ENCODE measurements at regions not wholly inside any gene's neighbourhood (a gene's known extent, or its start where the extent isn't known, plus 50 kb on each side); places are given as distances from the start of the nearest gene placed in this dataset.

GRCh38 chr10:71063401-71063800 lies 149.0 kb upstream of the UNC5B start:
- Histone ChIP-seq H3K79me2 (ENCODE audit: insufficient read depth) (no peaks in the 10 kb centered on the region), H3K9me2 (no peaks in the 10 kb centered on the region), H3K9me3 (no peaks in the 10 kb centered on the region), H3K36me3 (replicated peaks in 1 of 2; ENCODE audit: control insufficient read depth in 1 of 2, insufficient read depth in 2 of 2, low read length in 1 of 2) (no peaks in the 10 kb centered on the region), H3K4me3 (ENCODE audit: low read depth in 2 of 2, low read length in 1 of 2) (no peak overlapping the region), H3K4me2 (no peak overlapping the region), H3K9ac (no peak overlapping the region), H3K27ac (ENCODE audit: low read depth in 2 of 2, low read length in 1 of 2) (no peak overlapping the region), H2AFZ (ENCODE audit: low read depth) (no peak overlapping the region), H4K20me1 (ENCODE audit: insufficient read depth) (no peaks in the 10 kb centered on the region), H3F3A (replicated peaks; ENCODE audit: insufficient read depth) (no peaks in the 10 kb centered on the region), H3K27me3 (ENCODE audit: insufficient read depth) (no peaks in the 10 kb centered on the region), H3K4me1 (ENCODE audit: control insufficient read depth in 1 of 2, insufficient read depth in 2 of 2, low read depth in 1 of 2, low read length in 1 of 2) (peaks cover 0 to 16% of the 10 kb centered on the region in 2 experiments; a peak in 1 of 4 replicates)
- CTCF ChIA-PET = interaction anchor here (0.7 to 1.7 kb wide), 10 partner anchors 12 to 207 kb away, joined by 3 to 8 read pairs (median 4); no protein-coding TSS in a partner anchor
- TF ChIP-seq FOXM1 (IDR thresholded peaks at IDR 0.05; ENCODE audit: low read depth) = no peak
- TF ChIP-seq SMC3 (IDR thresholded peaks at IDR 0.05; ENCODE audit: low read depth, low read length) = no peak
- no peak for TF ChIP-seq YY1 (IDR thresholded peaks at IDR 0.05; ENCODE audit: low read depth)
- TF ChIP-seq FOSL2 (IDR thresholded peaks at IDR 0.05; ENCODE audit: borderline replicate concordance, low read depth) = no peak
- TF ChIP-seq SIN3A (IDR thresholded peaks at IDR 0.05; ENCODE audit: borderline replicate concordance, low read depth, low read length) = no peak
- TF ChIP-seq TAF1 (IDR thresholded peaks at IDR 0.05; ENCODE audit: borderline replicate concordance, low read depth, low read length) = no peak
- no peak for TF ChIP-seq TCF12 (IDR thresholded peaks at IDR 0.05)
- TF ChIP-seq USF1 (IDR thresholded peaks at IDR 0.05; ENCODE audit: borderline replicate concordance, low read depth) = no peak
- no peak for TF ChIP-seq IRF3 (IDR thresholded peaks at IDR 0.05; ENCODE audit: low read depth, low read length)
- TF ChIP-seq USF2 (IDR thresholded peaks at IDR 0.05; ENCODE audit: borderline replicate concordance, low read depth, low read length) = no peak
- TF ChIP-seq CHD2 (IDR thresholded peaks at IDR 0.05; ENCODE audit: low read length, partially characterized antibody) = no peak
- no peak for DNase-seq
- POLR2A ChIA-PET = interaction anchor here (0.8 kb wide), 1 partner anchor 138 kb away, joined by 4 read pairs; no protein-coding TSS in a partner anchor
- WGBS (ENCODE audit: low lambda C conversion rate) = 28% methylated on average over 3 of the region's 7 CpGs

- H4K20me1 ChIP-seq (ENCODE audit: insufficient read depth) = no peaks in the 10 kb centered on the region
- H3K27me3 ChIP-seq (ENCODE audit: insufficient read depth) = no peaks in the 10 kb centered on the region
- ChIA-PET POLR2A (interaction anchor here (0.7 kb wide), 1 partner anchor 10 kb away, joined by 3 read pairs; no protein-coding TSS in a partner anchor), CTCF (interaction anchor here (0.7 to 1.8 kb wide), 13 partner anchors 8 to 205 kb away, joined by 3 to 11 read pairs (median 4); no protein-coding TSS in a partner anchor)
- WGBS (ENCODE audit: low lambda C conversion rate) = 66% methylated on average over 12 of the region's 13 CpGs
- H3K4me2 ChIP-seq = no peak overlapping the region
- H3K9me2 ChIP-seq = no peaks in the 10 kb centered on the region
- H3K27ac ChIP-seq (ENCODE audit: low read depth in 2 of 2, low read length in 1 of 2) = no peak overlapping the region
- H3K9ac ChIP-seq = no peak overlapping the region
- no peaks in the 10 kb centered on the region for H3K79me2 ChIP-seq (ENCODE audit: insufficient read depth)
- no peaks in the 10 kb centered on the region for H3K9me3 ChIP-seq
- no peak for DNase-seq
- no peak overlapping the region for H2AFZ ChIP-seq (ENCODE audit: low read depth)
- no peaks in the 10 kb centered on the region for H3K36me3 ChIP-seq (replicated peaks in 1 of 2; ENCODE audit: control insufficient read depth in 1 of 2, insufficient read depth in 2 of 2, low read length in 1 of 2)
- no peak overlapping the region for H3K4me3 ChIP-seq (ENCODE audit: low read depth in 2 of 2, low read length in 1 of 2)
- no peaks in the 10 kb centered on the region for H3F3A ChIP-seq (replicated peaks; ENCODE audit: insufficient read depth)
- TF ChIP-seq CTCF (IDR thresholded peaks at IDR 0.05) (peak; percentile 18; the same call in 1 of the 2 replicates), NRF1 (IDR thresholded peaks at IDR 0.05; ENCODE audit: low read depth, low read length) (no peak), SMC3 (IDR thresholded peaks at IDR 0.05; ENCODE audit: low read depth, low read length) (peak; percentile 9; the same call in 1 of the 2 replicates), USF2 (IDR thresholded peaks at IDR 0.05; ENCODE audit: borderline replicate concordance, low read depth, low read length) (no peak), POLR2AphosphoS5 (IDR thresholded peaks at IDR 0.05; ENCODE audit: low read depth, low read length) (no peak), TCF12 (IDR thresholded peaks at IDR 0.05) (no peak), MXI1 (IDR thresholded peaks at IDR 0.05; ENCODE audit: low read depth, low read length) (no peak), RXRA (IDR thresholded peaks at IDR 0.05; ENCODE audit: borderline replicate concordance, low read depth) (no peak), PBX3 (IDR thresholded peaks at IDR 0.05) (no peak), RAD21 (IDR thresholded peaks at IDR 0.05; ENCODE audit: low read length) (peak; percentile 38), EP300 (IDR thresholded peaks at IDR 0.05; ENCODE audit: borderline replicate concordance in 1 of 2, low read depth in 1 of 2, low read length in 1 of 2) (no peak)
- H3K4me1 ChIP-seq (ENCODE audit: control insufficient read depth in 1 of 2, insufficient read depth in 2 of 2, low read depth in 1 of 2, low read length in 1 of 2) = peaks cover 0 to 26% of the 10 kb centered on the region in 2 experiments; a peak in 1 of 4 replicates
Observed at GRCh38 chr10:71064413-71065118, 147.8 kb upstream of the UNC5B start.
